Glomerular visceral epithelial cell (primary cell): ENCODE measurements at regions not wholly inside any gene's neighbourhood (a gene's known extent, or its start where the extent isn't known, plus 50 kb on each side); places are given as distances from the start of the nearest gene placed in this dataset.

ENCODE experiments used
- DNase-seq: peaks from one replicate; pipeline ENCODE4 v3.0.0-alpha.2; 2016; ENCODE audit errors: extremely low spot score

DNA sequence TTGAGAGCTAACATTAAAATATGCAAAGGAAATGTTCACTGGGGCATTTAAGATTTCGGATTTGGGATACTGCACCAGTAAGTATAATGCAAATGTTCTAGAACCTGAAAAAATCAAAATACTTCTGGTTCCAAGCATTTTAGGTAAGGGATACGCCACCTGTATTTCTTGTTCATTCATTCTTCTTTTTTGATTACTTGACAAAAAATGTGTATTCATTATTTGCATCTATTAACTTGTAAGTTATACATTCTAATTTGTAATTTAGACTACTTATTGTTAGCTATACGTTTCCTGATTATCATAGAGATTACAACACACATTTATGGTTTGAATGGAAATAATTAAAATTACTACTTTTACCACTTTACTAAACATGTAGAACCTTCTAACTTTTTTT, 486.9 kb downstream of the SOX5 start:
- DNase-seq, result no peak

DNA sequence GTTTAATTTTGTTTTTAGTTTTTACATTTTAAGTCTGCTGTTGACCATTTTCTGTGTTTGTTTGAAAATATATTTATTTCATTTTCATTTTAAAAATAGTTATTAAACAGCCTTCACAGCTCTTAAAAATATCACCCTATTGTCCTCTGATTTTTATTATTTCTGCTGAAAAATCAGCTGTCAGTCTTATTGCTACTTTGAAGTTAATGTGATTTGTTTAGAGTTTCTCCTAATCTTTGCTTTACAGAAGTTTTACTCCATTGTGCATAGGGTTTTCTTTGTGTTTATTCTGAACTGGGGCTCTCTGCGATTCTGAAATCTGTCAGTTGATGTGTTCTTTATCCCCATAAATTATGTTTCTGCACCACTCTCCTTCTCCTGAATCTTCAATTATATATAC, 486.3 kb downstream of the SOX5 start:
- DNase-seq, result no peak

DNA sequence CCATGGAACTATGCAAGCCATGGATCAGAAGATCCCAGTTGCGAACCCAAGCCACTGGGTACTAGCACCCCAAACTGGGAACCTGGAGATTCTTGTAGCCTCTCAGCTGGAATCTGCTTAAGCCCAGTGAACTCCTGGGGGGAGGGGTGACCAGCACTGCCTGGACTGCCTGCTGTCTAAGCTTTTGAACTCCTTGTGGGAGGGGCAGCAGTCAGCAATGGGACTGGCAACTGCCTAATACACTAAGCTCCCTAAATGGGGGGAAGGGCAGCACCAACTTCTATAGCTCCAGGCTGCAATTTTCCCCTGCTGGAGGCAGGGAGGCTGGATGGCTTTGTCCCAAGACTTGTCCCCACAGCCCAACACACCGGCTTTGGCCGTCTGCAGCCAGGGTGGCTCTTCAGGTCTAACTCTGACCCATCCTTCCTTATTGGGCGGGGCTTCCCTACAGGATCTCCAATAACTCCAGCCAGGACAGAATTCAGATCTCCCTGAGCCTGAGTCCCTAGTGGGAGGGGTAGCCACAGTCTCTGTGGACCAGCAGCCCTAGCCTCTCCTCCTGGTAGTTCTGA, 485.1 kb downstream of the SOX5 start:
- no peak for DNase-seq

DNA sequence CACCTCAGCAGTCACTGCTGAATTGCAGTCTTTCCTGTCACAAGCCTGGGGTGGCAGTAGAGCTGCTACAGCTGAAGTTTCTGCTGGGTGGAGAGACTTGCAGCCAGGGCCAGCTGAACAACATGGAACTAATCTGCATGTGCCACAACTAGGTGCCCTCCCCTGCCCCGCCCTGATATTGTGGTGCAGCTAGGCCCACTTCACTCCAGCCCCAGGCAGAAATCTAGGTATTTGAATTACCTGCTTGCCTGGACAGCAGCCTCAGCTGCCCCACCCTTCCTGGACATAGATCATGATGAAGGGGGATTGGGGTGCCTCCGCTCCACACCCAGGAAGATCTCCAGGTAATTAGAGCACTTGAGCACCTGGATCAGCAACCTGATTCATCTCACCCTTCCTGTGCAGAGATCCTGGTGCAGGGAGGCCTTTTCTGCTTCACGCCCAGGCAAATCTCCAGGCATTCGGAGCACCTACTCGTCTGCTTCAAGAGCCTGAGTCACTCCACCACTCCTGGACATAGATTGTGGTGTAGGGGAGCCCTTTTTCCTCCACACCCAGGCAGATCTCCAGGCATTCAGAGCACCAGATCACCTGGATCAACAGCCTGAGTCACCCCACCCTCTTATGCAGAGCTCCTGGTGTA, 477.0 kb downstream of the SOX5 start:
- no peak for DNase-seq

GRCh38 chr12:23473071-23473470, 476.4 kb downstream of the SOX5 start:
- DNase-seq, result no peak

DNA sequence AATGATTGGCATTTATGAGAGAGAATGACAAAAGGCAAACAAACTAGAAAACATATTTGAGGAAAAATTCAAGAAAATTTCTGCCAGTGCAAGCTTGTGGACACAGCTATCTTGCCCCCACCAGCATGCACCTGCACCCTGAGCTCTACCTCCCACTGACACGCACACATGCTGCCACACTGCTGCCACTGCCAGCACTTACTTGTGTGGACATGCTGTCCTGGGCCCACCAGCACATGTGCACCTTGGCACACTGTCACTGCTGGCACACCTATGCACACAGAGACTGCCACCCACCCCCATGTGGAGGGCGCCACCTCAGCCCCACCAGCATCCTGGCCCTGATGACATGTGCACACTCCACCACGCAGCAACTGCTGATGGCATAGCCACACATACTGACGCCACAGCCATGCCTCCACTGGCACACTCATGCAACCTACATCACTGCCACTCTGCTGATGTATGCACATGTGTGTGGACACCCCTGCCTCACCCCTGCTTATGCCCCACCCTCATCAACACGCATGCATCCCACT, 475.0 kb downstream of the SOX5 start:
- DNase-seq, result no peak
